C1 segment of cervical spinal cord (tissue), 14 donors: ENCODE measurements at regions not wholly inside any gene's neighbourhood (a gene's known extent, or its start where the extent isn't known, plus 50 kb on each side); places are given as distances from the start of the nearest gene placed in this dataset.

Source experiments
- DNase-seq, 14 donors: peaks; one replicate each; lab custom pipeline; 2025; lab: John Stamatoyannopoulos, UW

- no peak for DNase-seq
Measured at GRCh38 chr7:68422281-68422680, 1176.0 kb upstream of the AUTS2 start.

GRCh38 chr7:68423356-68423755, 1174.9 kb upstream of the AUTS2 start:
- no peak for DNase-seq

GRCh38 chr7:68424658-68425297, 1173.5 kb upstream of the AUTS2 start:
- DNase-seq, result no peak

- DNase-seq, result peak in 1 of 14 donors; percentile 0
Measured at GRCh38 chr7:68425377-68425776, 1172.9 kb upstream of the AUTS2 start.

- DNase-seq, result peak in 1 of 14 donors; percentile 8
Measured at GRCh38 chr7:68429411-68430117, 1168.7 kb upstream of the AUTS2 start.

GRCh38 chr7:68432585-68432984, 1165.7 kb upstream of the AUTS2 start:
- no peak for DNase-seq

GRCh38 chr7:68433462-68434070, 1164.7 kb upstream of the AUTS2 start:
- DNase-seq, result no peak

GRCh38 chr7:68434857-68435256, 1163.4 kb upstream of the AUTS2 start:
- DNase-seq, result no peak

- DNase-seq, result no peak
Measured at GRCh38 chr7:68438016-68438415, 1160.3 kb upstream of the AUTS2 start.

GRCh38 chr7:68438811-68439210, 1159.5 kb upstream of the AUTS2 start:
- DNase-seq, result no peak

- DNase-seq, result no peak
Measured at GRCh38 chr7:68439897-68440296, 1158.4 kb upstream of the AUTS2 start.

- DNase-seq, result no peak
Measured at GRCh38 chr7:68440866-68441265, 1157.4 kb upstream of the AUTS2 start.

- DNase-seq, result no peak
Measured at GRCh38 chr7:68441645-68442044, 1156.6 kb upstream of the AUTS2 start.

GRCh38 chr7:68442931-68443631, 1155.2 kb upstream of the AUTS2 start:
- no peak for DNase-seq

GRCh38 chr7:68444042-68444441, 1154.2 kb upstream of the AUTS2 start:
- DNase-seq, result no peak

- DNase-seq, result no peak
Measured at GRCh38 chr7:68444956-68445355, 1153.3 kb upstream of the AUTS2 start.

GRCh38 chr7:68446183-68446582, 1152.1 kb upstream of the AUTS2 start:
- no peak for DNase-seq

GRCh38 chr7:68449099-68449498, 1149.2 kb upstream of the AUTS2 start:
- DNase-seq, result no peak

GRCh38 chr7:68449816-68450215, 1148.5 kb upstream of the AUTS2 start:
- DNase-seq, result no peak

- DNase-seq, result no peak
Measured at GRCh38 chr7:68454931-68455330, 1143.3 kb upstream of the AUTS2 start.

- no peak for DNase-seq
Measured at GRCh38 chr7:68456469-68456868, 1141.8 kb upstream of the AUTS2 start.

GRCh38 chr7:68457481-68457880, 1140.8 kb upstream of the AUTS2 start:
- no peak for DNase-seq
